ENCODE measurements at regions not wholly inside any gene's neighbourhood (a gene's known extent, or its start where the extent isn't known, plus 50 kb on each side); places are given as distances from the start of the nearest gene placed in this dataset.

GRCh38 chr5:8952147-8952546, 593.7 kb downstream of the SEMA5A start:
- DNase-seq (ENCODE audit: low read depth) = no peak
- no peak overlapping the region for H3K4me3 ChIP-seq (ENCODE audit: low read depth, low read length)
- TF ChIP-seq POLR2A (IDR thresholded peaks at IDR 0.05; ENCODE audit: extremely low read depth, insufficient read length) (no peak), MYC (IDR thresholded peaks at IDR 0.05; ENCODE audit: low read depth, low read length) (no peak)

- DNase-seq (ENCODE audit: low read depth) = no peak
- no peak for TF ChIP-seq POLR2A (IDR thresholded peaks at IDR 0.05; ENCODE audit: extremely low read depth, insufficient read length)
- TF ChIP-seq, protein P1, sequence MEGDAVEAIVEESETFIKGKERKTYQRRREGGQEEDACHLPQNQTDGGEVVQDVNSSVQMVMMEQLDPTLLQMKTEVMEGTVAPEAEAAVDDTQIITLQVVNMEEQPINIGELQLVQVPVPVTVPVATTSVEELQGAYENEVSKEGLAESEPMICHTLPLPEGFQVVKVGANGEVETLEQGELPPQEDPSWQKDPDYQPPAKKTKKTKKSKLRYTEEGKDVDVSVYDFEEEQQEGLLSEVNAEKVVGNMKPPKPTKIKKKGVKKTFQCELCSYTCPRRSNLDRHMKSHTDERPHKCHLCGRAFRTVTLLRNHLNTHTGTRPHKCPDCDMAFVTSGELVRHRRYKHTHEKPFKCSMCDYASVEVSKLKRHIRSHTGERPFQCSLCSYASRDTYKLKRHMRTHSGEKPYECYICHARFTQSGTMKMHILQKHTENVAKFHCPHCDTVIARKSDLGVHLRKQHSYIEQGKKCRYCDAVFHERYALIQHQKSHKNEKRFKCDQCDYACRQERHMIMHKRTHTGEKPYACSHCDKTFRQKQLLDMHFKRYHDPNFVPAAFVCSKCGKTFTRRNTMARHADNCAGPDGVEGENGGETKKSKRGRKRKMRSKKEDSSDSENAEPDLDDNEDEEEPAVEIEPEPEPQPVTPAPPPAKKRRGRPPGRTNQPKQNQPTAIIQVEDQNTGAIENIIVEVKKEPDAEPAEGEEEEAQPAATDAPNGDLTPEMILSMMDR (IDR thresholded peaks at IDR 0.05; ENCODE audit: low read depth, low read length) = no peak
- TF ChIP-seq MYC (IDR thresholded peaks at IDR 0.05; ENCODE audit: low read depth, low read length) = no peak
- TF ChIP-seq MAX (IDR thresholded peaks at IDR 0.05; ENCODE audit: low read depth, low read length) = no peak
- no peak overlapping the region for H3K4me3 ChIP-seq (ENCODE audit: low read depth, low read length)
Measured at GRCh38 chr5:8953016-8953415, 592.9 kb downstream of the SEMA5A start.

- TF ChIP-seq, protein P1 (IDR thresholded peaks at IDR 0.05; ENCODE audit: low read depth, low read length) = no peak
- TF ChIP-seq MYC (IDR thresholded peaks at IDR 0.05; ENCODE audit: low read depth, low read length) (no peak), MAX (IDR thresholded peaks at IDR 0.05; ENCODE audit: low read depth, low read length) (no peak), POLR2A (IDR thresholded peaks at IDR 0.05; ENCODE audit: extremely low read depth, insufficient read length) (no peak)
- DNase-seq (ENCODE audit: low read depth) = no peak
Measured at GRCh38 chr5:8953911-8954438, 591.9 kb downstream of the SEMA5A start.

DNA sequence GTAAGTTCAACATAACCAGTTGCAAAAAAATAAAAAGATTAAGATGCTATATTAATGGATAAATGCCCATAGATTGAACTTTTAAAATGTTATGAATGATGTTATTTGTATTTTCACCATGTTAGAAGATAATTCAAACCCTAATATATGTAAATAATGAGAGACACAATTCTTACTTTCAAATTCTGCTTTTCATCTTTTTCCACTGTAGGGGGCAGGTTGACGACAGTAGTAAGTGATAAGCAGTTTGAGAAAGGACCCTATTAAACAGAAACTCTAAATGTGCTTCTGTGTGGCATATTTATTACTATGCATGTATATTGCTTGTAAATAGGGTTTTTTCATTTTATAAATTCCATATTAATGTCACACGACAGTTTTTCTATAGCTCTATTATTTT, 591.1 kb downstream of the SEMA5A start:
- DNase-seq (ENCODE audit: low read depth) = no peak
- TF ChIP-seq, protein P1 (IDR thresholded peaks at IDR 0.05; ENCODE audit: low read depth, low read length) = no peak
- no peak for TF ChIP-seq MYC (IDR thresholded peaks at IDR 0.05; ENCODE audit: low read depth, low read length)
- no peak for TF ChIP-seq POLR2A (IDR thresholded peaks at IDR 0.05; ENCODE audit: extremely low read depth, insufficient read length)
- no peak for TF ChIP-seq MAX (IDR thresholded peaks at IDR 0.05; ENCODE audit: low read depth, low read length)
- H3K4me3 ChIP-seq (ENCODE audit: low read depth, low read length) = no peak overlapping the region

More at GRCh38 chr5:8953911-8954438, 591.9 kb downstream of the SEMA5A start:
- no peak overlapping the region for H3K4me3 ChIP-seq (ENCODE audit: low read depth, low read length)

DNA sequence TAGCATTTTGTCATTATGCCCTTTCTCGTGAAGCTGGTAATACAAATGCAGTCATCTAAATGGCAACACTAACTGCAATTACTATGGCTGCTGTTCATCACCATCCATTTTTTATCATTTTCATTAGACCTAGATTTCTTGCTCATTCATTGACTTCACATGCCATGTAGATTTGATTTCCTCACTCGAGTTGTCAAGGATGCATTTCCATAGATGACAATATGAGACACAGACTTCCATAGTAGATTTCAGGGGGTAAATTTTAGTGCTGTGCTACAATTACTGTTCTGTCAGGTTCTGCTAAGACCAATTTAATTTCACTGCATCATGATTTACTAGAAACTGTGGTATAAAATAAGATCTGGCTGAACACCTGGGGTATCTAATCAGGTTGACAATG, 589.2 kb downstream of the SEMA5A start:
- DNase-seq (ENCODE audit: low read depth) = no peak
- no peak overlapping the region for H3K4me3 ChIP-seq (ENCODE audit: low read depth, low read length)
- no peak for TF ChIP-seq POLR2A (IDR thresholded peaks at IDR 0.05; ENCODE audit: extremely low read depth, insufficient read length)
- TF ChIP-seq, protein P1 (IDR thresholded peaks at IDR 0.05; ENCODE audit: low read depth, low read length) = no peak
- no peak for TF ChIP-seq MAX (IDR thresholded peaks at IDR 0.05; ENCODE audit: low read depth, low read length)
- TF ChIP-seq MYC (IDR thresholded peaks at IDR 0.05; ENCODE audit: low read depth, low read length) = no peak

DNA sequence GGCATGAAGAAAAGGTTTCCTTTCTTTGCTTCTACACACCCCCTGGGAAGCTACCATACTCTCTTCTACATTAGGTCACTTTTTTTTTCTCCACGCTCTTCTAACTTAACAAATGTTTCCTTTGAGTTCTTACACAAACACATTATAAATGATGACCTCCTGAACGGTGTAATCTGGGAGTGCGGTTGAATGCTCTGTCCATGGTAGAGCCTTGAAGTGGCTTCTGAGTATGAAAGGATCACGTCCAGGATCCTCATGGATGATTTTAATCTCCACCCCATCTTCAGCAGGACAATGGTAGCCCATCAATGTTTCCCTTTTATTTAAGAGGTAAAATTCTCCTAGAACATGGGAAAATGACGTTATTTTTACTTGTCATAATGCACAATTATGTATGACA, 587.3 kb downstream of the SEMA5A start:
- H3K4me3 ChIP-seq (ENCODE audit: low read depth, low read length) = no peak overlapping the region
- no peak for DNase-seq (ENCODE audit: low read depth)
- TF ChIP-seq, protein P1 (IDR thresholded peaks at IDR 0.05; ENCODE audit: low read depth, low read length) = no peak
- TF ChIP-seq MYC (IDR thresholded peaks at IDR 0.05; ENCODE audit: low read depth, low read length) (no peak), MAX (IDR thresholded peaks at IDR 0.05; ENCODE audit: low read depth, low read length) (no peak), POLR2A (IDR thresholded peaks at IDR 0.05; ENCODE audit: extremely low read depth, insufficient read length) (no peak)
